ENCODE measurements at regions not wholly inside any gene's neighbourhood (a gene's known extent, or its start where the extent isn't known, plus 50 kb on each side); places are given as distances from the start of the nearest gene placed in this dataset.
"Not testable (repeated sequence)": the region's sequence is repeated elsewhere in the genome, so short reads cannot be mapped to it uniquely, and the experiment has no call there.

GRCh38 chr2:34567128-34567527 is 968.0 kb upstream of the FAM98A start:
- DNase-seq (ENCODE audit: low read depth in 2 of 2): no peak

- no peak for DNase-seq (ENCODE audit: low read depth in 2 of 2)
These were observed 953.2 kb upstream of the FAM98A start for GRCh38 chr2:34552337-34552736.

GRCh38 chr2:34549710-34550345 is 950.7 kb upstream of the FAM98A start:
- DNase-seq (ENCODE audit: low read depth in 2 of 2): no peak

GRCh38 chr2:34547900-34548299 is 948.8 kb upstream of the FAM98A start:
- no peak for DNase-seq (ENCODE audit: low read depth in 2 of 2)

- no peak for DNase-seq (ENCODE audit: low read depth in 2 of 2)
These were observed 948.2 kb upstream of the FAM98A start for GRCh38 chr2:34547340-34547739.

GRCh38 chr2:34545486-34546136 is 946.5 kb upstream of the FAM98A start:
- no peak for DNase-seq (ENCODE audit: low read depth in 2 of 2)

- no peak for DNase-seq (ENCODE audit: low read depth in 2 of 2)
These were observed 935.7 kb upstream of the FAM98A start for GRCh38 chr2:34534761-34535160.

GRCh38 chr2:34534341-34534740 is 935.2 kb upstream of the FAM98A start:
- DNase-seq (ENCODE audit: low read depth in 2 of 2): no peak

- DNase-seq (ENCODE audit: low read depth in 2 of 2): no peak
These were observed 934.6 kb upstream of the FAM98A start for GRCh38 chr2:34533585-34534183.

GRCh38 chr2:34529965-34530364 is 930.9 kb upstream of the FAM98A start:
- no peak for DNase-seq (ENCODE audit: low read depth in 2 of 2)

GRCh38 chr2:34523958-34524514 is 924.9 kb upstream of the FAM98A start:
- DNase-seq (ENCODE audit: low read depth in 2 of 2): no peak

GRCh38 chr2:34519659-34520058 is 920.6 kb upstream of the FAM98A start:
- DNase-seq (ENCODE audit: low read depth in 2 of 2): no peak

- no peak for DNase-seq (ENCODE audit: low read depth in 2 of 2)
These were observed 899.5 kb upstream of the FAM98A start for GRCh38 chr2:34498561-34498960.

- not testable (repeated sequence) for DNase-seq (ENCODE audit: low read depth in 2 of 2)
These were observed 895.1 kb upstream of the FAM98A start for GRCh38 chr2:34494192-34494591.

GRCh38 chr2:34492561-34493455 is 893.7 kb upstream of the FAM98A start:
- DNase-seq (ENCODE audit: low read depth in 2 of 2): no peak

GRCh38 chr2:34486965-34487364 is 887.9 kb upstream of the FAM98A start:
- DNase-seq (ENCODE audit: low read depth in 2 of 2): no peak

- DNase-seq (ENCODE audit: low read depth in 2 of 2): no peak
These were observed 882.4 kb upstream of the FAM98A start for GRCh38 chr2:34481542-34481941.

- DNase-seq (ENCODE audit: low read depth in 2 of 2): no peak
These were observed 881.3 kb upstream of the FAM98A start for GRCh38 chr2:34480366-34480765.

- DNase-seq (ENCODE audit: low read depth in 2 of 2): no peak
These were observed 876.1 kb upstream of the FAM98A start for GRCh38 chr2:34475156-34475555.

GRCh38 chr2:34474646-34475045 is 875.5 kb upstream of the FAM98A start:
- no peak for DNase-seq (ENCODE audit: low read depth in 2 of 2)

- DNase-seq (ENCODE audit: low read depth in 2 of 2): no peak
These were observed 848.0 kb upstream of the FAM98A start for GRCh38 chr2:34447097-34447496.

- DNase-seq (ENCODE audit: low read depth in 2 of 2): no peak
These were observed 824.2 kb upstream of the FAM98A start for GRCh38 chr2:34423301-34423700.

Data from stimulated activated CD8-positive, alpha-beta memory T cell treated with anti-CD3 and anti-CD28 coated beads, Interleukin-2, amount 100 ng/mL, for 1 hour (primary cell).